Activated T-cell treated with anti-CD3 and anti-CD28 coated beads, Interleukin-2, amount 50 U/mL, for 72 hours (primary cell): ENCODE measurements at regions not wholly inside any gene's neighbourhood (a gene's known extent, or its start where the extent isn't known, plus 50 kb on each side); places are given as distances from the start of the nearest gene placed in this dataset.

Experiments used
- ATAC-seq, 2 donors: fragments of 150-1000 bp; cut with Tn5 transposase; replicated peaks in 1 of 2; 2 replicates each; pipeline ENCODE4 v1.10.0; 2021; ENCODE audit warnings: moderate library complexity in 2 of 2, mild to moderate bottlenecking in 1 of 2
- DNase-seq, 2 donors: peaks; one replicate each; pipeline ENCODE4 v3.0.0; 2021 to 2022; ENCODE audit warnings: mixed read lengths in 1 of 2
- H3K27ac Mint-ChIP-seq: one replicate; pipeline ENCODE4 v1.8.0; 2022; ENCODE audit warnings: mild to moderate bottlenecking, moderate library complexity, mixed read lengths
- H3K27me3 Mint-ChIP-seq: one replicate; pipeline ENCODE4 v1.8.0; 2022; ENCODE audit warnings: low read depth, mixed read lengths
- H3K36me3 Mint-ChIP-seq, 2 donors: one replicate each; pipeline ENCODE4 v1.8.0; 2022; ENCODE audit warnings: mixed read lengths in 2 of 2, mild to moderate bottlenecking in 1 of 2; ENCODE audit not compliant: insufficient read depth in 2 of 2
- H3K4me1 Mint-ChIP-seq: one replicate; pipeline ENCODE4 v1.8.0; 2022; ENCODE audit warnings: low read depth, mixed read lengths
- H3K4me3 Mint-ChIP-seq, 2 donors: one replicate each; pipeline ENCODE4 v1.8.0; 2022; ENCODE audit warnings: mild to moderate bottlenecking in 2 of 2, mixed read lengths in 2 of 2, moderate library complexity in 2 of 2
- H3K9me3 Mint-ChIP-seq, 2 donors: one replicate each; pipeline ENCODE4 v1.8.0; 2022; ENCODE audit warnings: mixed read lengths in 2 of 2

DNA sequence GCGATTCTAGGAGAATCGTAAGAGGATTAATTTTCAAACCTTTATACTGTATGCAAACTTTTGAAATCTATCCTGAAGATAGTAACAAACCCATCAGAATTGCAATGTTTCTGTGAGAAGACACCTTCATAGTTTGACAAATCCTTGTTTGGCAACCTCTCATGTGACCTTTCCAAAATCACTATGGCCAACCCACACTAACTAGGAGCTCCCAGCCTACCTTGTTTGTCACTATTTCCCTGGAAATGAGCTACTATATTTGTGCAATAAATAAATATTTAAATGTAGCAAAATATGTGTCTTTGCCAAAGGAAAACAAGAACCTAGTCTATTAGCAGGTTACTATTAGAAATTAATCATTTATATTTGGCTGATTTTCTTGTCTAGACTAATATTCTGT is 173.7 kb downstream of the PPP1R2C start:
- no peak for DNase-seq
- Mint-ChIP-seq H3K9me3 (no peaks in the 10 kb centered on the region), H3K27me3 (peaks cover 5% of the 10 kb centered on the region), H3K4me1 (no peaks in the 10 kb centered on the region), H3K36me3 (no peaks in the 10 kb centered on the region), H3K27ac (no peak overlapping the region), H3K4me3 (no peak overlapping the region)
- ATAC-seq, result no peak

DNA sequence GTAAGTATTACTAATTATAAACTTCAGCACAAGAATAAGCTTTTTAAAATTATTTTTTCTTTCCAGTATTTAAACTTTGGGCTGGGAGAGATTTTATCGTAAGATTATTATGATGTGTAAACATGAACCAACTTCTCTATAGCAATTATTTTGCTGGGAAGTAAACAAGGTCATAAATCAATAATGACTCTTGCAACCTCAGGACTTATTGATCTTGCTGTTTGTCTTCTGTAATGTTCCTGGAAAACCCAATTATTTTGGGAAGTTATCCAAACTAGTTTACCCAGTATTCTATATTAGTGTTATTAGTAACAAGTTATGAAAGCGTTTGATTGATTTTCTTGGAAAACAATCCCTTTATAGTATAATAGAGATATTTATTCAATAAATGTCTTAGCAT is 174.9 kb downstream of the PPP1R2C start:
- Mint-ChIP-seq H3K4me1 (no peaks in the 10 kb centered on the region), H3K27me3 (peaks cover 5% of the 10 kb centered on the region), H3K27ac (no peak overlapping the region), H3K4me3 (no peak overlapping the region), H3K36me3 (no peaks in the 10 kb centered on the region), H3K9me3 (no peaks in the 10 kb centered on the region)
- no peak for DNase-seq
- ATAC-seq, result no peak

DNA sequence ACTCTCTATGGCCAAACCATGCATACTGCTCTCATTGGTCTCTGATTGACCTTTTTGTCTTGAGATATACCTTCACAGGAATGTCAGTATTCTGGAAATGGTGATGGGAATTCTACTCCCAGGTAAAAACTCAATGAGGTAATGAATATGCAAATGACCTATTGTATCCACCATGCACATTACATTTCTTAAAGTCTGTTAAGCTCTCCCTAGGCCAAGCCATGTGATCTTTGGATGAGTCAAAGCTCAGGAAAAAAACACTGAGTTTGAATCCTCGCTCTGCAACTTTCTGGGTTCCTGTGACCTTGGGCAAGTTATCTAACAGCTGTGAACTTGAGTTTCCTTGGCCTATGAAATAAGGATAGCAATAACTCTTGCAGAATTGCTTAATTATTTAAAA is 175.4 kb downstream of the PPP1R2C start:
- Mint-ChIP-seq H3K27ac (no peak overlapping the region), H3K4me3 (no peak overlapping the region), H3K4me1 (no peaks in the 10 kb centered on the region), H3K27me3 (peaks cover 5% of the 10 kb centered on the region), H3K36me3 (no peaks in the 10 kb centered on the region), H3K9me3 (no peaks in the 10 kb centered on the region)
- no peak for ATAC-seq
- no peak for DNase-seq

DNA sequence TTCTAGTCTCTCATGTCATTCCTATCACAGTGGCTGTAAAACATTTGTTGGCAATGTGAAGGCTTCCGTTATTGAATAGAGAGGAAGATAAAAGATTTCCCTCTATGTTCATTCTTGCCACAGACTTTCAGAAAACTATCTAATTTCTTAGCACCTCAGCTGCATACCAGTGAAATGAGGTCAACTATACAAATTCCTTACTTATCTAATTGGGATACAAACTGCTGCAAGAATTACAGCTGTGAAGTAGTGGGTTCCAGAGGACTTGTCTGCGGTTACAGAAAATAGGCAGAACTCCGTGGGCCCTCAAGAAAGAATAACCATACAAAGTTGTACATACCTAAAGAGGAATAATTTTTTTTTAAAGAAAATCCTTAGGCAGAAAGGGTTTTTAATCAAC is 175.8 kb downstream of the PPP1R2C start:
- Mint-ChIP-seq H3K4me3 (no peak overlapping the region), H3K27me3 (peaks cover 5% of the 10 kb centered on the region), H3K27ac (no peak overlapping the region), H3K9me3 (no peaks in the 10 kb centered on the region), H3K4me1 (no peaks in the 10 kb centered on the region), H3K36me3 (no peaks in the 10 kb centered on the region)
- ATAC-seq, result no peak
- no peak for DNase-seq

DNA sequence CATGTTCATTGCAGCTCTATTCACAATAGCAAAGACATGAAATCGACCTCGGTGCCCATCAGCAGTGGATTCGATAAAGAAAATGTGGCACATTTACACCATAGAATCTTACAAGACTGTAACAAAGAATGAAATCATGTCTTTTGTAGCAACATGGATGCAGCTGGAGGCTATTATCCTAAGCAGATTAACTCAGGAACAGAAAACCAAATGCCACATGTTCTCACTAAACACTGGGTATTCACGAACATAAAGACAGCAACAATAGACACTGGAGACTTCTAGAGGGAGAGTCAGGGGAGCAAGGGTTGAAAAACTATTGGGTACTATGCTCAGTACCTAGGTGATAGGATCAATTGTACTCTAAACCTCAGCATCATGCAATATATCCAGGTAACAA is 180.5 kb downstream of the PPP1R2C start:
- ATAC-seq, result no peak
- DNase-seq, result no peak
- Mint-ChIP-seq H3K4me3 (no peak overlapping the region), H3K27me3 (no peaks in the 10 kb centered on the region), H3K36me3 (peaks cover 0 to 1% of the 10 kb centered on the region in 2 donors), H3K4me1 (no peaks in the 10 kb centered on the region), H3K27ac (no peak overlapping the region), H3K9me3 (no peaks in the 10 kb centered on the region)

DNA sequence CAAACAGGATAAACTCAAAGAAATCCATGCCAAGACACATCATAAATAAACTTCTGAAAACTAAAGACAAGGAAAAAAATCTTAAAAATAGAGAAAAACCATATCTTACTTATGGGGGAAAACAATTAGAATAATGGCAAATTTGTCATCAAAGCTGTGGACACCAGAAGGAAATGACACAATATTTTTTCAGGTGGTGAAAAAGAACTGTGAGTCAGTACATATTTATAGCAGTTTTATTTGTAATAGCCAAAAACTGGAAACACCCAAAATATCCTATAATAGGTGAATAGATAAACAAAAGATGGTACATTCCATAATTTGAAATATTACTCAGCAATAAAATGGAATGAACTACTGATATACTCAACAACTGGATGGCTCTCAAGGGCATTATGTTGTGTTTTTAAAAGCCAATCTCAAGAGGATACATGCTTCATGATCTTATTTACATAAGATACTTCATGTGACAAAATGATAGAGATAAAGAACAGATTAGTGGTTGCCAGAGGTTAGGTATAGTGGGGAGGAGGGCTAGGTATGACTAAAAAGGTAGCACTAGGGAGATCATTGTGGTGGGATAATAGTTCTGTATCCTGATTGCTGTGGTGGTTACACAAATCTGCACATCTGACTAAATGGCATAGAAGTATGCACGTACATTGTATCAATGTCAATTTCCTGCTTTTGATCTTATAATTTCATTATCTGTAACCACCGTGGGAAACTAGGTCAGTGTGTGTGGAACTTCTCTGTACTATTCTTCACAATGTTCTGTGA is 191.9 kb downstream of the PPP1R2C start:
- Mint-ChIP-seq H3K27ac (no peak overlapping the region), H3K36me3 (peaks cover 3 to 8% of the 10 kb centered on the region in 2 donors), H3K9me3 (peaks cover 0 to 6% of the 10 kb centered on the region in 2 donors), H3K4me3 (no peak overlapping the region), H3K4me1 (no peaks in the 10 kb centered on the region), H3K27me3 (peaks cover 16% of the 10 kb centered on the region)
- DNase-seq (no peak), ATAC-seq (peak; percentile 62 to 67)

DNA sequence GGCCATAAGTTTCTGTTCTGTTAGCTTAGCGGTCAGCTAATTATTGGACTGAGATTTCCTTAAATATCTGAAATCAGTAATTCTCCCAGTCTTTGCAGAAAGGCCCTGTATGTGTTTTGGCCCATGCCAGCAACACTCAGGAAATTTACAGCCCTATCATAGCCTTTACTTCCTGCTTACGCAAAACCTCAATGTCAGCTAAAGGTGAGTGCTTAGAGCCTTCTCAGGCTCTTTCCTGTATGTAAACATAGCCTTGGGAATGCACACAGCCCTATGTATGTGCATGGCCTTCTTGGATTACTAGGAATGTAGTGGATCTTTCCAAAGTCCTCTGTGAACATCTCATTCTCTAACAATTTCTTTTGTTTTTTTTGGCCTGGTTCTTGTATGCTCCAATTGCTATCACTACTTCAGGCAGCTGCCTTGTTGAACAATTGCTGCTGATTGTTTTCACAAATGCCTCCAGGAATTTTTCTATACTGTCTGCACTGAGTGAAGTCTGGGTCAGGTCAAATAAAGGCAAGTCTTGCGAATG is 200.0 kb downstream of the PPP1R2C start:
- H3K36me3 Mint-ChIP-seq, result no peaks in the 10 kb centered on the region
- no peak for DNase-seq
- H3K27ac Mint-ChIP-seq, result no peak overlapping the region
- no peak for ATAC-seq
- H3K4me1 Mint-ChIP-seq, result no peaks in the 10 kb centered on the region
- no peaks in the 10 kb centered on the region for H3K9me3 Mint-ChIP-seq
- no peak overlapping the region for H3K4me3 Mint-ChIP-seq
- H3K27me3 Mint-ChIP-seq, result peaks cover 10% of the 10 kb centered on the region

DNA sequence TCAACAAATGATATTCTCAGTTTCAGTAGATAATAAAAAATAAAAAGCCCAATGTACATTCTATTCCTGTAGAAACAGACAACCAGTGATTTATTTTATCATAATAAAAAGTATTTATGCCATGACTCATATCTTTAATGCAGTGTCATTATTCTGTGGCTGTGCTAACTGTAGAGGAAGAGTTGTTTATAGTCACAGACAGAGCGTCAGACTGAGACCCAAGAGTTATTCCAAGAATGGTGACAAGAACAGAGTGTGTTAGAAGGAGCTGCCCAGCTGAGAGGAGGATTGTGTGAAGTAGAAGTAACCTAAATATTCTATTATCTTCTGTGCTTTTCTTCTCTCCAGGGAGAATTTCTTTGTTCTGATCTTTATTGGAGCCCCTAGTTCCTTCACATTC is 210.7 kb downstream of the PPP1R2C start:
- no peak overlapping the region for H3K27ac Mint-ChIP-seq
- H3K27me3 Mint-ChIP-seq, result peaks cover 23% of the 10 kb centered on the region
- peaks cover 0 to 2% of the 10 kb centered on the region in 2 donors for H3K9me3 Mint-ChIP-seq
- no peak overlapping the region for H3K4me3 Mint-ChIP-seq
- no peak for ATAC-seq
- H3K36me3 Mint-ChIP-seq, result no peaks in the 10 kb centered on the region
- H3K4me1 Mint-ChIP-seq, result no peaks in the 10 kb centered on the region
- DNase-seq, result no peak

DNA sequence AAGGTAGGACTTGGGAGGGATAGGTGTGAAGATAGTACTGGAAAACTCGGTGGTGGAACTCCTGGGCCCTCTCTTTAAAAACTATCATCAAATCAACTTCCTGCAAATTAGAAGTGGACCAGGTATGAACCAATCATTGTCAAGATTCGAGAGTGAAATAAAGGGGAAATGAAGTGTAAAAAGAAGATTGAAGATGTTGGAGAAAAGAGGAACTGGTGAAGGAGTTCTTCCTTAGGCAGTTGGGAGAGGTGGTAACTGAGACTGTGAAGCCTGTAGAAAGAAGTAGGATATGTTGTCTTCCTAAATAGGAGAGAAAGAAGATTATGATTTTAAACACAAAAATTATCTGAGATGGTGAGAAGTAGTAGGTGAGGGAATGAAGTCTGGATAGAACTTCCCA is 212.2 kb downstream of the PPP1R2C start:
- no peaks in the 10 kb centered on the region for H3K4me1 Mint-ChIP-seq
- H3K27ac Mint-ChIP-seq, result no peak overlapping the region
- no peak overlapping the region for H3K4me3 Mint-ChIP-seq
- ATAC-seq (no peak), DNase-seq (no peak)
- H3K27me3 Mint-ChIP-seq, result peaks cover 12% of the 10 kb centered on the region
- H3K36me3 Mint-ChIP-seq, result no peaks in the 10 kb centered on the region
- H3K9me3 Mint-ChIP-seq, result no peaks in the 10 kb centered on the region

DNA sequence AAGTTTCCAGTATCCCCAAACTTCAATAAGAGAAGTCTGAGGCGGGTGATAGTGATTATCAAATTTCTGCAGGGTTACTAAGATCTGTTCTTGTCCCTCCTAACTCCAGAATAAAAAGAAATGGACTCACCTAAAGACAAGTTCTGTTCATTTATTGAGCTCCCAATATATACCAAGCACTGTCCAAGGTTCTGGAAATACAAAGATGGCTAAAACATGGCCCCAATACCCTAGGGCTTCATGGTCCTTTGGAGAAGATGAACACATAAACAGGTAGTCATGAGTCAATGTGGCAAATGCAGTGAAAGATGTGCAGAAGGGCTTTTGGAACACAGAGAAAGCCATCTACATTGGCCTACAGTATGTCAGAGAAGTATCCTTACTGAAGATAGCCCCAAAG is 231.2 kb downstream of the PPP1R2C start:
- Mint-ChIP-seq H3K27ac (no peak overlapping the region), H3K36me3 (peaks cover 0 to 3% of the 10 kb centered on the region in 2 donors), H3K27me3 (no peaks in the 10 kb centered on the region), H3K9me3 (peaks cover 0 to 3% of the 10 kb centered on the region in 2 donors), H3K4me1 (peaks cover 9% of the 10 kb centered on the region), H3K4me3 (no peak overlapping the region)
- no peak for DNase-seq
- no peak for ATAC-seq

DNA sequence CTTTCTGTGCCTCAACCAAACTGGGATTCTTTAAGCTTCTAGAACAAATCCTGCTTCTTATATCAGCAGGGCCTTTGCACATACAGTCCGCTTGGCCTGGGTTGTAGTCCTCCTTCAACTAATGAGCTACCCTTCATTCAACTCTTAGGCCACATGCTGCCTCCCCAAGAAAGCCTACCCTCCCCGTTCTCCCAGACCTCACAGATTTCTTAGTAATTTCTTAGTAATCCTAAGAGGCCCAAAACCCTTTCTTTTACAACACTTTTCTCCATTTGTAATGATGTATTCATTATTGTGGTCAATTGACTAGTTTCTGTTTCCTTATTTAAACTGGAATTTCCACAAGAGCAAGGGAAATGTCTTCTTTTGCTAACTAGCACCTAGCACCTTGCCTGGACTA is 233.1 kb downstream of the PPP1R2C start:
- no peak overlapping the region for H3K27ac Mint-ChIP-seq
- peaks cover 0 to 3% of the 10 kb centered on the region in 2 donors for H3K36me3 Mint-ChIP-seq
- H3K4me1 Mint-ChIP-seq, result peaks cover 9% of the 10 kb centered on the region
- H3K9me3 Mint-ChIP-seq, result peaks cover 0 to 3% of the 10 kb centered on the region in 2 donors
- no peaks in the 10 kb centered on the region for H3K27me3 Mint-ChIP-seq
- H3K4me3 Mint-ChIP-seq, result no peak overlapping the region
- ATAC-seq (no peak), DNase-seq (no peak)

DNA sequence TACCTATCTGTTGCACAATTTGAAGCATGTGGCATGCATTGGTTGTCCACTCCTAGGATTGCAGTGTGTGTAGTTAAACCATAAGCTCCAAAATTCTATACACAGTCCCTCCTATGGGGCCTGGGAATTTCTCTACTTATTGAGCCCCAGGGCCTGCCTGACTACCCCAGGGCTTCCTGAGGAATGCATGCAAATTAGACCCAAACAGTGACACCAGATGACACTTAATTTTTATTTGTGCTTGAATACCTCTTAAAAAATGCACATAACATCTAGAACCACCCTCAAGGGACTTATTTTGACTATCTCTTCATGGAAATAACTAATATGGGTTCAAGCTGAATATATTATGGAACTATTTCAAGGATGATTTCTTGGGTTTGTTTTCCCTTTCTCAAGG is 236.4 kb downstream of the PPP1R2C start:
- DNase-seq, result no peak
- Mint-ChIP-seq H3K36me3 (peaks cover 0 to 3% of the 10 kb centered on the region in 2 donors), H3K27me3 (no peaks in the 10 kb centered on the region), H3K27ac (no peak overlapping the region), H3K9me3 (peaks cover 0 to 3% of the 10 kb centered on the region in 2 donors), H3K4me3 (no peak overlapping the region), H3K4me1 (peaks cover 9% of the 10 kb centered on the region)
- no peak for ATAC-seq

DNA sequence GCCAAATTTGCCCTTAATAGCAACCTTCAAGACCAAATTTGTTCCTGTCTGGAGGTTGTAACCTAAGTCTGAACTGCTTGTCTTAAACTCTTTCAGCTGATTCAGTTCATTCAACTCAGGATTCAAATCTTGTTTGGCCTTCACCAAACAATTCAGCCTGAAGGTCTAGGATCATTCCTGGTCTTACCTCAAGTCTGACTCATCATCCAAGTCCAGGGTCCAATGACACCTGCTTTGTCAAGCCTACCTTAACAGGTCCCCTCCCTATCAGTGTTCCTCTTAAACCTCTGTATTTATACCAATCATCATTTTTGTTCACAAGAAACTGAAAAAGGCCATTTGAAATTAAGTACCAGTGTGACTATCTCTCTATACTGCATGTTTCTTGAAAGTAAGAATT is 237.8 kb downstream of the PPP1R2C start:
- peaks cover 0 to 3% of the 10 kb centered on the region in 2 donors for H3K36me3 Mint-ChIP-seq
- ATAC-seq, result no peak
- no peak overlapping the region for H3K27ac Mint-ChIP-seq
- H3K9me3 Mint-ChIP-seq, result peaks cover 0 to 3% of the 10 kb centered on the region in 2 donors
- no peak for DNase-seq
- H3K4me1 Mint-ChIP-seq, result peaks cover 9% of the 10 kb centered on the region
- H3K4me3 Mint-ChIP-seq, result no peak overlapping the region
- no peaks in the 10 kb centered on the region for H3K27me3 Mint-ChIP-seq

DNA sequence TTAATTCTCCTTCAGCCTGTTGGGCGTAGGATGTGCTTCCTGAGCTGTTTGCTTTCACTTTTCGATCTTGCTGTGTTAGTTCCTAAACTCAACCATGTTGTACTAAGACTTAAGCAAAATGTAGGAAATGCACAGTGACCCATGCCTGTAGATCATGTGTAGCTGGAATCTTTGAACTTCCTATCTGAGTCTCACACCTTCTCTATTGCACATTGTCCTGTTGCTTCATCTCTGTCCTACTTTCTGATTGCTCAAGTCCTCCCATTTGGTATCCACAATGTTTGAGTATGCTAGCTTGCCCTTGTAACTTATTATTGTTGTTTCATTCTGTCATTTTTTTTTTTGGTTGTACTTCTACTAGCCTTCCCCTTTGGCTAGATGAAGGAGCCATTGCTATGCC is 239.6 kb downstream of the PPP1R2C start:
- Mint-ChIP-seq H3K4me1 (no peaks in the 10 kb centered on the region), H3K4me3 (peak overlapping the region in 1 of 2 donors; percentile 22), H3K27ac (peak overlapping the region; percentile 51), H3K27me3 (no peaks in the 10 kb centered on the region), H3K36me3 (no peaks in the 10 kb centered on the region), H3K9me3 (no peaks in the 10 kb centered on the region)
- DNase-seq (no peak), ATAC-seq (no peak)
